GM12878 (cell line): ENCODE measurements at regions not wholly inside any gene's neighbourhood (a gene's known extent, or its start where the extent isn't known, plus 50 kb on each side); places are given as distances from the start of the nearest gene placed in this dataset.

Experiments used
- BCL3 ChIP-seq: IDR thresholded peaks from 2 replicates; pipeline ENCODE4 v1.6.1; 2011; ENCODE audit warnings: borderline replicate concordance, low read depth, mild to moderate bottlenecking, moderate library complexity, low read length; ENCODE audit not compliant: insufficient read depth, poor library complexity, severe bottlenecking
- CHD4 ChIP-seq: fragments of 200-600 bp; sonication (generic); IDR thresholded peaks from 2 replicates; pipeline ENCODE4 v1.6.1; 2016; ENCODE audit warnings: mild to moderate bottlenecking
- CUX1 ChIP-seq: IDR thresholded peaks from 2 replicates; pipeline ENCODE4 v1.6.1; 2012; ENCODE audit warnings: improper control_type of control experiment, low read depth, low read length; ENCODE audit not compliant: insufficient replicate concordance
- EGR1 ChIP-seq, 2 experiments: IDR thresholded peaks; 1 replicate in 1 of 2; 2 replicates in 1 of 2; pipeline ENCODE4 v1.6.1; 2011 to 2012; ENCODE audit warnings: low read depth in 2 of 2, low read length in 2 of 2, borderline replicate concordance in 1 of 2, mild to moderate bottlenecking in 1 of 2, moderate library complexity in 1 of 2
- IRF4 ChIP-seq: IDR thresholded peaks from 2 replicates; pipeline ENCODE4 v1.6.1; 2011; ENCODE audit warnings: low read depth, low read length
- MXI1 ChIP-seq: fragments of 150-350 bp; IDR thresholded peaks from 2 replicates; pipeline ENCODE4 v1.6.1; 2011; ENCODE audit warnings: low read depth, mild to moderate bottlenecking, inconsistent platforms, low read length, improper control_type of control experiment
- NR2C1 ChIP-seq: fragments of 450-650 bp; IDR thresholded peaks from 2 replicates; pipeline ENCODE4 v1.6.1; 2017; ENCODE audit warnings: antibody characterized with exemption, mild to moderate bottlenecking, moderate library complexity
- RUNX3 ChIP-seq: IDR thresholded peaks from 2 replicates; pipeline ENCODE4 v1.6.1; 2012; ENCODE audit warnings: low read length, inconsistent platforms
- SIX5 ChIP-seq: IDR thresholded peaks from 2 replicates; pipeline ENCODE4 v1.6.1; 2011; ENCODE audit warnings: mild to moderate bottlenecking, low read depth, low read length, moderate library complexity; ENCODE audit not compliant: severe bottlenecking
- SKIL ChIP-seq: fragments of 450-650 bp; IDR thresholded peaks from 2 replicates; pipeline ENCODE4 v1.6.1; 2017; ENCODE audit warnings: mild to moderate bottlenecking, low read depth, inconsistent platforms; ENCODE audit not compliant: poor library complexity, severe bottlenecking
- SPI1 ChIP-seq: IDR thresholded peaks from 2 replicates; pipeline ENCODE4 v1.6.1; 2011; ENCODE audit warnings: low read depth, mild to moderate bottlenecking, low read length, moderate library complexity, borderline replicate concordance; ENCODE audit not compliant: insufficient read depth
- TARDBP ChIP-seq: IDR thresholded peaks from 2 replicates; pipeline ENCODE4 v1.6.1; 2016; ENCODE audit warnings: borderline replicate concordance
- WRNIP1 ChIP-seq: IDR thresholded peaks from 2 replicates; pipeline ENCODE4 v1.6.1; 2011; ENCODE audit warnings: low read depth, low read length, improper control_type of control experiment, borderline replicate concordance
- ZNF217 ChIP-seq: fragments of 450-650 bp; IDR thresholded peaks from 2 replicates; pipeline ENCODE4 v1.6.1; 2017; ENCODE audit warnings: antibody characterized with exemption, mild to moderate bottlenecking
- ZNF24 ChIP-seq: fragments of 450-650 bp; IDR thresholded peaks from 2 replicates; pipeline ENCODE4 v1.6.1; 2017; ENCODE audit warnings: antibody characterized with exemption, mild to moderate bottlenecking

- TF ChIP-seq CUX1, result no peak
- TF ChIP-seq WRNIP1, result no peak
- TF ChIP-seq ZNF24, result no peak
- TF ChIP-seq RUNX3, result no peak
- no peak for TF ChIP-seq NR2C1
- TF ChIP-seq SPI1, result no peak
- TF ChIP-seq SKIL, result no peak
- TF ChIP-seq MXI1, result no peak
- TF ChIP-seq ZNF217, result no peak
- TF ChIP-seq TARDBP, result no peak
- no peak for TF ChIP-seq SIX5
- TF ChIP-seq IRF4, result no peak
- no peak for TF ChIP-seq EGR1 (IDR thresholded peaks at IDR 0.05; ENCODE audit: borderline replicate concordance in 1 of 2, low read depth in 2 of 2, low read length in 2 of 2)
- no peak for TF ChIP-seq CHD4
- no peak for TF ChIP-seq BCL3
Observed at GRCh38 chr18:77512152-77512551, 262.5 kb downstream of the GALR1 start (continued).
